Keratinocyte (primary cell): ENCODE measurements at regions not wholly inside any gene's neighbourhood (a gene's known extent, or its start where the extent isn't known, plus 50 kb on each side); places are given as distances from the start of the nearest gene placed in this dataset.

Source experiments
- DNase-seq: peaks from one replicate; pipeline ENCODE4 v3.0.0-alpha.2; 2011; ENCODE audit warnings: low read depth, missing footprints, low spot score
- FAIRE-seq: peaks from 2 replicates; lab custom pipeline; 2011; peaks lifted over from hg19 to GRCh38; lab: Jason Lieb, UNC
- H2AFZ ChIP-seq: 2 replicates; pipeline ENCODE4 v1.6.0; 2012; ENCODE audit warnings: low read length, control low read depth, inconsistent platforms; ENCODE audit not compliant: control insufficient read depth
- H3K27ac ChIP-seq: 2 replicates; pipeline ENCODE4 v1.5.1; 2011; ENCODE audit warnings: low read length; ENCODE audit not compliant: control insufficient read depth, insufficient read depth
- H3K27me3 ChIP-seq: 3 replicates; pipeline ENCODE4 v1.6.0; 2011; ENCODE audit warnings: low read length; ENCODE audit not compliant: control insufficient read depth, insufficient read depth; ENCODE audit errors: extremely low read depth
- H3K36me3 ChIP-seq, 2 experiments: 2 replicates in 1 of 2; 3 replicates in 1 of 2; pipeline ENCODE4 v1.5.1; 2011; ENCODE audit warnings: low read length in 2 of 2, mild to moderate bottlenecking in 1 of 2; ENCODE audit not compliant: control insufficient read depth in 2 of 2, insufficient read depth in 2 of 2; ENCODE audit errors: extremely low read depth in 1 of 2
- H3K4me1 ChIP-seq: 3 replicates; pipeline ENCODE4 v1.5.1; 2011; ENCODE audit warnings: low read length; ENCODE audit not compliant: control insufficient read depth, insufficient read depth; ENCODE audit errors: extremely low read depth
- H3K4me2 ChIP-seq: 3 replicates; pipeline ENCODE4 v1.6.0; 2011; ENCODE audit warnings: low read depth, low read length; ENCODE audit not compliant: control insufficient read depth, insufficient read depth; ENCODE audit errors: extremely low read depth
- H3K4me3 ChIP-seq, 3 experiments: fragments of 200-600 bp in 1 of 3; sonication (generic) in 1 of 3; 2 replicates in 2 of 3; 3 replicates in 1 of 3; pipeline ENCODE4 v1.5.1; 2011 to 2016; ENCODE audit warnings: low read length in 3 of 3, mild to moderate bottlenecking in 3 of 3, control low read depth in 2 of 3, inconsistent platforms in 1 of 3, low read depth in 1 of 3, mixed read lengths in 1 of 3, mixed run types in 1 of 3, moderate library complexity in 1 of 3; ENCODE audit not compliant: control insufficient read depth in 2 of 3, insufficient read depth in 2 of 3; ENCODE audit errors: extremely low read depth in 1 of 3
- H3K79me2 ChIP-seq: 2 replicates; pipeline ENCODE4 v1.6.0; 2012; ENCODE audit warnings: low read length; ENCODE audit not compliant: control insufficient read depth, insufficient read depth
- H3K9ac ChIP-seq: 3 replicates; pipeline ENCODE4 v1.6.0; 2011; ENCODE audit warnings: low read length; ENCODE audit not compliant: control insufficient read depth, insufficient read depth; ENCODE audit errors: extremely low read depth
- H3K9me1 ChIP-seq: 3 replicates; pipeline ENCODE4 v1.6.0; 2011; ENCODE audit warnings: low read length; ENCODE audit not compliant: control insufficient read depth, insufficient read depth; ENCODE audit errors: extremely low read depth
- H3K9me3 ChIP-seq: 2 replicates; pipeline ENCODE4 v1.5.1; 2012; ENCODE audit warnings: low read depth, low read length; ENCODE audit not compliant: control insufficient read depth
- H4K20me1 ChIP-seq: 3 replicates; pipeline ENCODE4 v1.6.0; 2011; ENCODE audit warnings: low read length; ENCODE audit not compliant: control insufficient read depth, insufficient read depth; ENCODE audit errors: extremely low read depth
- EZH2 ChIP-seq: IDR thresholded peaks from one replicate; pipeline ENCODE4 v1.6.1; 2012; ENCODE audit warnings: inconsistent platforms, mild to moderate bottlenecking, low read length, moderate library complexity
- dilution Hi-C: fragments of 300-500 bp; cut with MboI; formaldehyde crosslinking; loops from one replicate; pipeline ENCODE4 v1.7.0; 2020; ENCODE audit warnings: low sequenced_read_pairs; ENCODE audit not compliant: extremely low pct_ligation_motif_present
- TF ChIP-seq, protein P1 (sequence below), 3 experiments: IDR thresholded peaks in 1 of 3; conservative IDR thresholded peaks in 1 of 3; optimal IDR thresholded peaks in 1 of 3; 2 replicates in 2 of 3; 3 replicates in 1 of 3; pipeline versions ENCODE3 to v1.5.1; 2011; ENCODE audit warnings: low read length in 3 of 3, mild to moderate bottlenecking in 3 of 3, moderate library complexity in 2 of 3, control low read depth in 1 of 3, inconsistent platforms in 1 of 3; ENCODE audit not compliant: insufficient read depth in 2 of 3; ENCODE audit errors: extremely low read depth in 1 of 3

DNA sequence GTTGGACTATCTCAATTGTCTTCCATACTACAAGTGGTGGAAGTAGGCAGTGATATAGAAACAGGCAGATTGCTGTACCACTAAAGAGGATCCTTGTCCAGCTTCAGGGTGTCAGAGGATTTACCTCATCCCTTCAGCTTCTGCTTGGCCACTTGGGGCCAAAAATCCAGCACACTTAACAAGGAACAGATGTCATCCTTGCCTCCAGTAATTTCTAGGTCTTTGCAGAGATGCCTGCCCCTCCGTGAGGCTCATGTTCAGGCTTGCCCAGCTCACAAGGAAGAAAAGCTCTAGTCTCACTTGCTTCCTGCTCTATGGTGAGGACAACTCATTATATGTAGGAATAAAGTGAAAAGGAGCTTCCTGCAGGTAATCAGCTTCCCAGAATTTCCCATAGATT lies 510.3 kb downstream of the EPHA3 start:
- H3K27me3 ChIP-seq = no peaks in the 10 kb centered on the region
- no peak overlapping the region for H2AFZ ChIP-seq
- H3K4me2 ChIP-seq = no peak overlapping the region
- no peaks in the 10 kb centered on the region for H3K9me1 ChIP-seq
- DNase-seq (no peak), FAIRE-seq (no peak)
- H3K4me1 ChIP-seq = no peaks in the 10 kb centered on the region
- H3K79me2 ChIP-seq = no peaks in the 10 kb centered on the region
- no peak overlapping the region for H3K9ac ChIP-seq
- no peaks in the 10 kb centered on the region for H4K20me1 ChIP-seq
- no peak overlapping the region for H3K27ac ChIP-seq
- H3K36me3 ChIP-seq = no peaks in the 10 kb centered on the region
- no peaks in the 10 kb centered on the region for H3K9me3 ChIP-seq
- dilution Hi-C loops = no loop called here
- no peak overlapping the region for H3K4me3 ChIP-seq
- TF ChIP-seq, protein P1, sequence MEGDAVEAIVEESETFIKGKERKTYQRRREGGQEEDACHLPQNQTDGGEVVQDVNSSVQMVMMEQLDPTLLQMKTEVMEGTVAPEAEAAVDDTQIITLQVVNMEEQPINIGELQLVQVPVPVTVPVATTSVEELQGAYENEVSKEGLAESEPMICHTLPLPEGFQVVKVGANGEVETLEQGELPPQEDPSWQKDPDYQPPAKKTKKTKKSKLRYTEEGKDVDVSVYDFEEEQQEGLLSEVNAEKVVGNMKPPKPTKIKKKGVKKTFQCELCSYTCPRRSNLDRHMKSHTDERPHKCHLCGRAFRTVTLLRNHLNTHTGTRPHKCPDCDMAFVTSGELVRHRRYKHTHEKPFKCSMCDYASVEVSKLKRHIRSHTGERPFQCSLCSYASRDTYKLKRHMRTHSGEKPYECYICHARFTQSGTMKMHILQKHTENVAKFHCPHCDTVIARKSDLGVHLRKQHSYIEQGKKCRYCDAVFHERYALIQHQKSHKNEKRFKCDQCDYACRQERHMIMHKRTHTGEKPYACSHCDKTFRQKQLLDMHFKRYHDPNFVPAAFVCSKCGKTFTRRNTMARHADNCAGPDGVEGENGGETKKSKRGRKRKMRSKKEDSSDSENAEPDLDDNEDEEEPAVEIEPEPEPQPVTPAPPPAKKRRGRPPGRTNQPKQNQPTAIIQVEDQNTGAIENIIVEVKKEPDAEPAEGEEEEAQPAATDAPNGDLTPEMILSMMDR (optimal IDR thresholded peaks at IDR 0.05 in 1 of 3, IDR thresholded peaks at IDR 0.05 in 1 of 3, conservative IDR thresholded peaks at IDR 0.05 in 1 of 3; ENCODE audit: extremely low read depth in 1 of 3, insufficient read depth in 2 of 3, low read length in 3 of 3) = no peak
- no peak for TF ChIP-seq EZH2

DNA sequence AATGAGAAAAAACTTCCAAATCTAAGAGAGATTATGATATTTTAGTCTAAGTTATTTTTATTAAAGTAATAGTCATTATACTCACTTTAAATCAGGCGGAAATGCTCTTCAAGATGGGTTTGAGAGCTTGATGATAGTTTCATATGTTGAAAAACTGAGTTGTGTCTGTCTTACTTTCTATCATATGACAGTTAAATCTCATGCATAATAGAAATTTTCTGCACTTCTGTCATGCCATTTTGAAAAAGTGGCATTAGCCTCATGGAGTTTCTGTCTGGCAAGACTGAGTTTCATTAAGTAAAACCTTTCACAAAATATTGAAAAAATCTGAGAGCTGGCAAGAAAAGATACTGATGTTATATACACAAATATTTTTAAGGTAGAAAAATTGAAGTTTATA lies 511.8 kb downstream of the EPHA3 start:
- H3K27me3 ChIP-seq = no peaks in the 10 kb centered on the region
- no peaks in the 10 kb centered on the region for H3K79me2 ChIP-seq
- no peaks in the 10 kb centered on the region for H3K9me3 ChIP-seq
- DNase-seq (no peak), FAIRE-seq (no peak)
- H3K9ac ChIP-seq = no peak overlapping the region
- H3K36me3 ChIP-seq = no peaks in the 10 kb centered on the region
- dilution Hi-C loops = no loop called here
- no peak overlapping the region for H3K27ac ChIP-seq
- no peaks in the 10 kb centered on the region for H3K9me1 ChIP-seq
- no peak overlapping the region for H3K4me2 ChIP-seq
- no peaks in the 10 kb centered on the region for H4K20me1 ChIP-seq
- no peaks in the 10 kb centered on the region for H3K4me1 ChIP-seq
- no peak overlapping the region for H3K4me3 ChIP-seq
- no peak overlapping the region for H2AFZ ChIP-seq
- no peak for TF ChIP-seq EZH2
- TF ChIP-seq, protein P1 (optimal IDR thresholded peaks at IDR 0.05 in 1 of 3, IDR thresholded peaks at IDR 0.05 in 1 of 3, conservative IDR thresholded peaks at IDR 0.05 in 1 of 3; ENCODE audit: extremely low read depth in 1 of 3, insufficient read depth in 2 of 3, low read length in 3 of 3) = no peak
